ENCODE measurements at regions not wholly inside any gene's neighbourhood (a gene's known extent, or its start where the extent isn't known, plus 50 kb on each side); places are given as distances from the start of the nearest gene placed in this dataset.

DNA sequence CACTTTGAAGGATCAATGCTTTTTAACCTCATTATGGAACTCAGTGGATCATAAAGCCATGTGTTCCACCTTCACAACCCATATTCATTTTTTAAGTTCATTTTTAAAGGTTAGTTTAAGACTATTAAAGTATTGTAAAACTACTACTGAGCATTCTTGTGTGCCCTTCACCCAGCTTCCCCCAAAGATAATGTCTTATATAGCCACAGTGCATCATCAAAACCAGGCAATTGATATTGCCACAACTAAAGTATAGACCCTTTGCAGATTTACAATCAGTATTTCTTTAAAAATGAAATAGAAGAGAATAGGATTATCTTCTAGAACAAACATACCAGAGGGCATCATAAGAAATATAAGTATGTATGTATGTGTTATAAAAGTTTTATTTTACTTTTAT is 597.1 kb downstream of the CCSER2 start:
- TF ChIP-seq, protein P1, sequence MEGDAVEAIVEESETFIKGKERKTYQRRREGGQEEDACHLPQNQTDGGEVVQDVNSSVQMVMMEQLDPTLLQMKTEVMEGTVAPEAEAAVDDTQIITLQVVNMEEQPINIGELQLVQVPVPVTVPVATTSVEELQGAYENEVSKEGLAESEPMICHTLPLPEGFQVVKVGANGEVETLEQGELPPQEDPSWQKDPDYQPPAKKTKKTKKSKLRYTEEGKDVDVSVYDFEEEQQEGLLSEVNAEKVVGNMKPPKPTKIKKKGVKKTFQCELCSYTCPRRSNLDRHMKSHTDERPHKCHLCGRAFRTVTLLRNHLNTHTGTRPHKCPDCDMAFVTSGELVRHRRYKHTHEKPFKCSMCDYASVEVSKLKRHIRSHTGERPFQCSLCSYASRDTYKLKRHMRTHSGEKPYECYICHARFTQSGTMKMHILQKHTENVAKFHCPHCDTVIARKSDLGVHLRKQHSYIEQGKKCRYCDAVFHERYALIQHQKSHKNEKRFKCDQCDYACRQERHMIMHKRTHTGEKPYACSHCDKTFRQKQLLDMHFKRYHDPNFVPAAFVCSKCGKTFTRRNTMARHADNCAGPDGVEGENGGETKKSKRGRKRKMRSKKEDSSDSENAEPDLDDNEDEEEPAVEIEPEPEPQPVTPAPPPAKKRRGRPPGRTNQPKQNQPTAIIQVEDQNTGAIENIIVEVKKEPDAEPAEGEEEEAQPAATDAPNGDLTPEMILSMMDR (IDR thresholded peaks at IDR 0.05; ENCODE audit: insufficient read depth, low read length, poor library complexity, severe bottlenecking), result no peak
- no peak for TF ChIP-seq EZH2phosphoT487 (conservative IDR thresholded peaks at IDR 0.05; ENCODE audit: low read length)
